Heart left ventricle (tissue), 16 donors: ENCODE measurements at regions not wholly inside any gene's neighbourhood (a gene's known extent, or its start where the extent isn't known, plus 50 kb on each side); places are given as distances from the start of the nearest gene placed in this dataset.

Source experiments
- ATAC-seq, 4 donors: fragments of 200-7000 bp; cut with Tn5 transposase; one replicate each; pipeline ENCODE4 v1.9.1; 2020 to 2022; ENCODE audit warnings: moderate library complexity in 4 of 4, mild to moderate bottlenecking in 3 of 4, moderate number of reproducible peaks in 1 of 4
- DNase-seq, 5 donors: peaks; one replicate each; pipeline ENCODE4 v3.0.0-alpha.2; 2020
- H3K27ac ChIP-seq, 12 donors: fragments of 200-600 bp; sonication (generic) in 4 of 12; one replicate each; pipeline versions ENCODE4 v1.5.0 to v1.8.0; 2016 to 2022; ENCODE audit warnings: mild to moderate bottlenecking in 2 of 12
- H3K27me3 ChIP-seq, 9 donors: fragments of 200-600 bp; sonication (generic) in 2 of 9; one replicate each; pipeline versions ENCODE4 v1.5.1 to v1.8.0; 2016 to 2022; ENCODE audit warnings: mild to moderate bottlenecking in 3 of 9
- H3K36me3 ChIP-seq, 9 donors: fragments of 200-600 bp; sonication (generic) in 2 of 9; one replicate each; pipeline versions ENCODE4 v1.5.0 to v1.8.0; 2018 to 2022; ENCODE audit warnings: mild to moderate bottlenecking in 2 of 9
- H3K4me1 ChIP-seq, 12 donors: fragments of 200-600 bp; sonication (generic) in 4 of 12; one replicate each; pipeline versions ENCODE4 v1.5.0 to v1.8.0; 2016 to 2022; ENCODE audit warnings: mild to moderate bottlenecking in 3 of 12
- H3K4me3 ChIP-seq, 12 donors: fragments of 200-600 bp; sonication (generic) in 4 of 12; one replicate each; pipeline versions ENCODE4 v1.5.0 to v1.8.0; 2017 to 2022; ENCODE audit warnings: mild to moderate bottlenecking in 9 of 12, moderate library complexity in 4 of 12
- H3K9me3 ChIP-seq, 12 donors: fragments of 200-600 bp; sonication (generic) in 4 of 12; one replicate each; pipeline versions ENCODE4 v1.5.0 to v1.8.0; 2016 to 2022; ENCODE audit warnings: mild to moderate bottlenecking in 1 of 12
- POLR2A ChIP-seq, 2 donors: fragments of 450-650 bp; IDR thresholded peaks; one replicate each; pipeline ENCODE4 v1.6.1; 2017; ENCODE audit warnings: antibody characterized with exemption in 2 of 2, mild to moderate bottlenecking in 2 of 2, moderate library complexity in 2 of 2
- WGBS, 4 donors: extraction: QIAGEN DNeasy Blood & Tissue Kit in 2 of 4; methylation state at CpG; one replicate each; pipeline versions ENCODE4 v1.1.5 to v1.1.7; 2013 to 2018; 5-methylcytosine and 5-hydroxymethylcytosine counted together
- intact Hi-C, 10 donors: fragments of 100-400 bp; cut with DNase I; formaldehyde crosslinking; loops; one replicate each; pipeline versions ENCODE4 v1.11.1 to v1.14.2; 2022
- TF ChIP-seq, protein P1 (sequence below), 12 donors: fragments of 200-600 bp; sonication (generic) in 4 of 12; IDR thresholded peaks; one replicate each; pipeline versions ENCODE4 v1.5.0 to v1.8.0; 2018 to 2022; ENCODE audit warnings: antibody characterized with exemption in 12 of 12, mild to moderate bottlenecking in 5 of 12
- donor health status: ischemic (EF 13 %, LVEDD 7.1; RV severe dilation, severe dysfunction).
- donor health status: healthy with polysubstance abuse.
- donor health status: DM: no; HTN: yes; CAD: no.
- donor health status: DM: no; HTN: no; CAD: no.
- donor health status: ischemic (EF 25% LVEDD 6.9; RV normal size, moderate dysfunction).
- donor health status: ischemic (EF 25% LVEDD 5.7; RV mildly dilated, moderate dysfunction).
- donor health status: healthy.
- donor health status: DM: yes; HTN: yes; CAD: no.
- donor health status: ischemic (EF 35%, LVEDD 5.7; RV mildly dilated, moderate dysfunction).
- donor health status: nonischemic (EF 11% LVEDD 7.7; RV severe dilation, severe dysfunction).
- donor health status: DM: yes; HTN: yes; CAD: no.
- donor health status: PGD.
- donor health status: ischemic (EF 29% LVEDD 5.4; RV normal size, mild dysfunction).
- donor health status: nonischemic (EF 23%, LVEDD 6.1; RV moderate dilation, normal function).

DNA sequence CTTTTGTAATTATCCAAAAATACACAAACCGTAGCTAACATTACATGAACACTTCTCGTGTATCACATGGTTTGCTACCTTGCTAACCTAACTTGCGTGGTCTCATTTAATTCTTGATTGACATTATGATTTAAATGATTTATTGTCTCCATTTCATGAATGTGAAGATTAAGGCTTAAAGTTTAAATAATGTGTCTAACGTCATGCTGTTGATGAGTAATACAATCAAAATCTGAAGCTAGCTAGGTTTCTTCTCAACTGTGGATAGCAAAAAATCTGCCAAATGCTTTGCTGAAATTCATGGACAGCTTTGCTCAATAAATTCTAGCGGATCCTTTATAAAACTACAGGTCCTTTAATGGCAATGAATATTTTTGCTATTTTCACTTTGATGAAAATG, 274.1 kb upstream of the MC4R start:
- no peaks in the 10 kb centered on the region for H3K36me3 ChIP-seq
- 64 to 75% (median 73%) methylated on average over 5 of the region's 5 CpGs for WGBS, 4 donors
- TF ChIP-seq POLR2A (IDR thresholded peaks at IDR 0.05): no peak
- TF ChIP-seq, protein P1, sequence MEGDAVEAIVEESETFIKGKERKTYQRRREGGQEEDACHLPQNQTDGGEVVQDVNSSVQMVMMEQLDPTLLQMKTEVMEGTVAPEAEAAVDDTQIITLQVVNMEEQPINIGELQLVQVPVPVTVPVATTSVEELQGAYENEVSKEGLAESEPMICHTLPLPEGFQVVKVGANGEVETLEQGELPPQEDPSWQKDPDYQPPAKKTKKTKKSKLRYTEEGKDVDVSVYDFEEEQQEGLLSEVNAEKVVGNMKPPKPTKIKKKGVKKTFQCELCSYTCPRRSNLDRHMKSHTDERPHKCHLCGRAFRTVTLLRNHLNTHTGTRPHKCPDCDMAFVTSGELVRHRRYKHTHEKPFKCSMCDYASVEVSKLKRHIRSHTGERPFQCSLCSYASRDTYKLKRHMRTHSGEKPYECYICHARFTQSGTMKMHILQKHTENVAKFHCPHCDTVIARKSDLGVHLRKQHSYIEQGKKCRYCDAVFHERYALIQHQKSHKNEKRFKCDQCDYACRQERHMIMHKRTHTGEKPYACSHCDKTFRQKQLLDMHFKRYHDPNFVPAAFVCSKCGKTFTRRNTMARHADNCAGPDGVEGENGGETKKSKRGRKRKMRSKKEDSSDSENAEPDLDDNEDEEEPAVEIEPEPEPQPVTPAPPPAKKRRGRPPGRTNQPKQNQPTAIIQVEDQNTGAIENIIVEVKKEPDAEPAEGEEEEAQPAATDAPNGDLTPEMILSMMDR (IDR thresholded peaks at IDR 0.05): no peak
- no peak overlapping the region for H3K27ac ChIP-seq
- intact Hi-C loops: no loop called here
- H3K27me3 ChIP-seq: no peaks in the 10 kb centered on the region
- H3K9me3 ChIP-seq: no peaks in the 10 kb centered on the region
- no peaks in the 10 kb centered on the region for H3K4me1 ChIP-seq
- no peak for ATAC-seq
- no peak overlapping the region for H3K4me3 ChIP-seq
- DNase-seq: no peak

DNA sequence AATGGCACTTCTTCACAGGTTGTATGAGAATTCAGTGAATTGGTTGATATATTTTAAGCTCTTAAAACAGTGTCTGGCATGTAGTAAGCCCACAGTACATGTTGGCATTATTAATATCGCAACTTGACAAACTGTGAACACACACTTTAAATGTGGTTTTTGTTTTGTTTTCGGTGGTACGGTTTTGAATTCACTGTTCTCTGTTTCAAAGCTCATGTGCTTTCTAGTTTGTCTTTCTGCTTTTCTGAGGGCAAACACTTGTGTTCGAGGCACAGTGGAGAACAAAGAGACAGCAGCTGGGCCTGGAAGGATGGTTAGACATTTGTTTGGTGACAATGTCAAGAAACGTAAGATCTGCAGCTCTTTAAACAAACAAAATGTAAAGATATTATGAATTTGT, 276.5 kb upstream of the MC4R start:
- Histone ChIP-seq H3K36me3 (no peaks in the 10 kb centered on the region), H3K9me3 (no peaks in the 10 kb centered on the region), H3K27me3 (no peaks in the 10 kb centered on the region), H3K4me1 (no peaks in the 10 kb centered on the region), H3K27ac (no peak overlapping the region), H3K4me3 (no peak overlapping the region)
- intact Hi-C loops: no loop called here
- no peak for TF ChIP-seq POLR2A (IDR thresholded peaks at IDR 0.05)
- TF ChIP-seq, protein P1 (IDR thresholded peaks at IDR 0.05): no peak
- 58 to 82% (median 70%) methylated on average over 5 of the region's 5 CpGs for WGBS, 4 donors
- no peak for ATAC-seq
- DNase-seq: no peak

DNA sequence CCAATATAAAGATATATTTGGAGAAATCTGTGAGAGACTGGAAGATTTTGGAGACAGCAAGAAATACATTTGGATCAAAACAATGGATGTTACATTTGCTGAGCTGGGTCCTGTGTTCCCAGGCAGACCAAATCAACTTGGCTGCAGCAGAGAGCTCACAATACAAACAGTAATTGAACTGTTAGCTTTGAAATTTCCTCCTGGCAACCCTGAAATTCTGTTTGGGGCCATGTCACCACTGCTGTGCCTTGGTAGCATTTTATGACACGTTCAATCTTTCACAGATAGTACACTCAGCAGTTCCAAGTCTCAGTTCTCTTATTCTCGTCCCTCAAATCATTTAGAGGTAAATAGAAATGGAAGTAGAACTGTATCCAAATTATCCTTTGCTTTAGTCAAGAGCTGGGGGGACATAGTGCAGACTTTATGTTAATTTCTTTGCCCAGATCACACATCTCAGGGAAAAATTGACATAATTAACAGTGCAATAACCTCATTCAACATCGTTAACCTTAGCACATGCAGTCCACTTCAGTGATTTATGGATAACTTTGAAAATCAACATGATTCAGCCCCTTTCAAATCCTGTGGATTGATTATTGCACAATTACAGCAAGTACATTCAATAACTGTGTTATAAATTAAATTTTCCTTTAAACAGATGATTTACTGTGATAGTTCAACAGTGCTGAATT, 277.4 kb upstream of the MC4R start:
- TF ChIP-seq, protein P1 (IDR thresholded peaks at IDR 0.05): no peak
- no peak for TF ChIP-seq POLR2A (IDR thresholded peaks at IDR 0.05)

DNA sequence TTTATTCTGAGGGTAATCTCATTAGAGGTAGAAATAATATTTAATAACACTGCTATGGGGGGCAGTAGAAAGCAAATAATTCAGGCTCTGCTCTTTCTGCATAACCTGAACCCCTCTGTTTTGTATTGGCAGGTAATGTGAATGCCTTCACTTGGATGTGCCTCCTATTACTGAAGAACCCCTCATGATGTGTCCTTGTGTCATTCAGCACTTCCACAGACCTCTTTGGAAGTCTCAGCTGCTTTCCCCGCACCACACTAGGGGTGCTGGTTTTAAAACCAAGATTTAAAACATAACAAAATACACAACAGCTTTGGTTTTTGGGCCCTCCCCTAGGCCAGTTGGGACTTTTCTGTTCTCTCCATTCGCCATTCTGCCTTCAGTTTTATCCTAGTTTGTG, 281.7 kb upstream of the MC4R start:
- intact Hi-C loops: no loop called here
- WGBS, 4 donors: 65 to 74% (median 71%) methylated on average over 2 of the region's 2 CpGs
- ATAC-seq (no peak), DNase-seq (no peak)
- H3K9me3 ChIP-seq: no peaks in the 10 kb centered on the region
- H3K36me3 ChIP-seq: no peaks in the 10 kb centered on the region
- no peaks in the 10 kb centered on the region for H3K27me3 ChIP-seq
- H3K4me3 ChIP-seq: no peak overlapping the region
- H3K4me1 ChIP-seq: no peaks in the 10 kb centered on the region
- no peak for TF ChIP-seq POLR2A (IDR thresholded peaks at IDR 0.05)
- TF ChIP-seq, protein P1 (IDR thresholded peaks at IDR 0.05): no peak
- H3K27ac ChIP-seq: no peak overlapping the region

More for the DNA sequence above, 277.4 kb upstream of the MC4R start:
- ATAC-seq: no peak
- H3K4me3 ChIP-seq: no peak overlapping the region
- no peaks in the 10 kb centered on the region for H3K4me1 ChIP-seq
- no peaks in the 10 kb centered on the region for H3K9me3 ChIP-seq
- no peaks in the 10 kb centered on the region for H3K36me3 ChIP-seq
- no peak for DNase-seq
- no peak overlapping the region for H3K27ac ChIP-seq
- WGBS, 4 donors: 40 to 62% (median 51%) methylated on average over 3 of the region's 3 CpGs
- intact Hi-C loops: no loop called here
- H3K27me3 ChIP-seq: no peaks in the 10 kb centered on the region
